Activated T-helper 2 cell treated with anti-CD3 and anti-CD28 coated beads, Interferon-gamma antibody, Interleukin-2, Interleukin-4, amounts not matched to agents 10 μg/mL and 5 μg/mL and 100 μg/mL, durations not matched to agents 14 hours and 24 hours and 36 hours (primary cell): ENCODE measurements at regions not wholly inside any gene's neighbourhood (a gene's known extent, or its start where the extent isn't known, plus 50 kb on each side); places are given as distances from the start of the nearest gene placed in this dataset.

Experiments
- DNase-seq: peaks from one replicate; pipeline ENCODE4 v3.0.0; 2021; ENCODE audit warnings: low spot score
- H3K27ac Mint-ChIP-seq: one replicate; pipeline ENCODE4 v1.8.0; 2021; ENCODE audit warnings: mixed read lengths
- H3K27me3 Mint-ChIP-seq: one replicate; pipeline ENCODE4 v1.8.0; 2021; ENCODE audit warnings: low read depth, mixed read lengths
- H3K36me3 Mint-ChIP-seq: one replicate; pipeline ENCODE4 v1.8.0; 2021; ENCODE audit warnings: low read depth, mixed read lengths
- H3K4me1 Mint-ChIP-seq: one replicate; pipeline ENCODE4 v1.8.0; 2021; ENCODE audit warnings: low read depth, mixed read lengths
- H3K4me3 Mint-ChIP-seq: one replicate; pipeline ENCODE4 v1.8.0; 2021; ENCODE audit warnings: low read depth, mild to moderate bottlenecking, moderate library complexity, mixed read lengths
- H3K9me3 Mint-ChIP-seq: one replicate; pipeline ENCODE4 v1.8.0; 2021; ENCODE audit warnings: mixed read lengths
- intact Hi-C: fragments of 100-400 bp; cut with micrococcal nuclease; formaldehyde crosslinking; loops from one replicate; pipeline ENCODE4 v1.15.1; 2023

GRCh38 chr13:80097561-80097960 is 243.4 kb downstream of the SPRY2 start:
- Mint-ChIP-seq H3K36me3 (no peaks in the 10 kb centered on the region), H3K27ac (no peak overlapping the region), H3K4me1 (no peaks in the 10 kb centered on the region), H3K27me3 (no peaks in the 10 kb centered on the region), H3K4me3 (no peak overlapping the region), H3K9me3 (no peaks in the 10 kb centered on the region)
- no peak for DNase-seq
- intact Hi-C loops = no loop called here

- Mint-ChIP-seq H3K27me3 (no peaks in the 10 kb centered on the region), H3K9me3 (no peaks in the 10 kb centered on the region), H3K4me1 (no peaks in the 10 kb centered on the region), H3K27ac (no peak overlapping the region), H3K4me3 (no peak overlapping the region), H3K36me3 (no peaks in the 10 kb centered on the region)
- intact Hi-C loops = no loop called here
- DNase-seq = no peak
Observed at GRCh38 chr13:80096383-80096782, 244.5 kb downstream of the SPRY2 start.

DNA sequence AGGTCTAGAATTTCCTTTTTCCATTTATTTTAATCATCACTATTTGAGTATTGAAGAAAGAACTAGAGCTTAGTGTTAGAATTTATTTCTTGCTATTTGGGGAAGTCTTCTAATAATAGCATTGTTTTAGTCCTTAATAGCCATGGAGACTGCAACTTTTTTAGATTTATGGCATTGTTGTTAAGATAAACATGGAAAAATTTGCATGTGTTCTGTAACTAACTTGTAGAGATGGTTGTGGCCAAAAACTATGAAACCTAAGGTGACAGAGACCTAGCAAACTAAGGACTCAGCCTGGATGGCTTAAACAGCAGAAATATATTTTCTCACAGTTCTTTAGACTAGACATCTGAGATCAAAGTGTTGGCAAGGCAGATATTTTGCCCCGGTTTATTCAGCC is 246.4 kb downstream of the SPRY2 start:
- intact Hi-C loops = no loop called here
- no peaks in the 10 kb centered on the region for H3K4me1 Mint-ChIP-seq
- no peak overlapping the region for H3K4me3 Mint-ChIP-seq
- DNase-seq = no peak
- H3K27me3 Mint-ChIP-seq = no peaks in the 10 kb centered on the region
- no peak overlapping the region for H3K27ac Mint-ChIP-seq
- H3K36me3 Mint-ChIP-seq = no peaks in the 10 kb centered on the region
- H3K9me3 Mint-ChIP-seq = no peaks in the 10 kb centered on the region

DNA sequence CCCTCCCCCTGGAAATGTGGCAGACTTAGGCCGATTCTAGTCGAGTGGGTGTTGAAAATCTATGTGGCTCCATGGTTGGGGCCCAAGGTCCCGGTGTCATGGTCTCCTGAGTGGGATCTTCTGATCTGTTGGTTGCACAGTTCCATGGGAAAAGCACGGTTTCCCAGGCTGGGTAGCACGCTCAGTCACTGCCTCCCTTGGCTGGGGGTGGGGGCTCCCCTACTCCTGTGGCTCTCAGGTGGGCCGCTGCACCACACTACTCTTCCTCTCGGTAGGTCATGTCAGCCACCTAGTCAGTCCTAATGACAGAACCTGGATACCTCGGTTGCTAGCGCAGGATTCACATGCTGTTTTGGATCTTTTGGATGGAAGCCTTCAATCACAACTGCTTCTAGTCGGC is 247.0 kb downstream of the SPRY2 start:
- H3K4me1 Mint-ChIP-seq = no peaks in the 10 kb centered on the region
- H3K9me3 Mint-ChIP-seq = no peaks in the 10 kb centered on the region
- H3K27ac Mint-ChIP-seq = no peak overlapping the region
- H3K27me3 Mint-ChIP-seq = no peaks in the 10 kb centered on the region
- intact Hi-C loops = no loop called here
- H3K36me3 Mint-ChIP-seq = no peaks in the 10 kb centered on the region
- no peak overlapping the region for H3K4me3 Mint-ChIP-seq
- DNase-seq = no peak

GRCh38 chr13:80086304-80086721 is 254.6 kb downstream of the SPRY2 start:
- Mint-ChIP-seq H3K27ac (no peak overlapping the region), H3K9me3 (no peaks in the 10 kb centered on the region)

GRCh38 chr13:80083853-80084676 is 256.9 kb downstream of the SPRY2 start:
- intact Hi-C loops = no loop called here
- DNase-seq = no peak
- Mint-ChIP-seq H3K27ac (no peak overlapping the region), H3K4me1 (no peaks in the 10 kb centered on the region), H3K9me3 (no peaks in the 10 kb centered on the region), H3K4me3 (no peak overlapping the region), H3K27me3 (no peaks in the 10 kb centered on the region), H3K36me3 (no peaks in the 10 kb centered on the region)

More at GRCh38 chr13:80086304-80086721, 254.6 kb downstream of the SPRY2 start:
- no peaks in the 10 kb centered on the region for H3K27me3 Mint-ChIP-seq
- intact Hi-C loops = no loop called here
- no peak for DNase-seq
- no peak overlapping the region for H3K4me3 Mint-ChIP-seq
- no peaks in the 10 kb centered on the region for H3K4me1 Mint-ChIP-seq
- no peaks in the 10 kb centered on the region for H3K36me3 Mint-ChIP-seq

GRCh38 chr13:80083081-80083852 is 257.7 kb downstream of the SPRY2 start:
- no peaks in the 10 kb centered on the region for H3K27me3 Mint-ChIP-seq
- H3K36me3 Mint-ChIP-seq = no peaks in the 10 kb centered on the region
- intact Hi-C loops = no loop called here
- H3K4me1 Mint-ChIP-seq = no peaks in the 10 kb centered on the region
- no peaks in the 10 kb centered on the region for H3K9me3 Mint-ChIP-seq
- DNase-seq = no peak
- H3K27ac Mint-ChIP-seq = no peak overlapping the region
- H3K4me3 Mint-ChIP-seq = no peak overlapping the region

- Mint-ChIP-seq H3K27ac (no peak overlapping the region), H3K27me3 (no peaks in the 10 kb centered on the region), H3K4me3 (no peak overlapping the region), H3K36me3 (no peaks in the 10 kb centered on the region), H3K4me1 (no peaks in the 10 kb centered on the region), H3K9me3 (no peaks in the 10 kb centered on the region)
- intact Hi-C loops = no loop called here
- DNase-seq = no peak
Observed at GRCh38 chr13:80082396-80083080, 258.4 kb downstream of the SPRY2 start.

DNA sequence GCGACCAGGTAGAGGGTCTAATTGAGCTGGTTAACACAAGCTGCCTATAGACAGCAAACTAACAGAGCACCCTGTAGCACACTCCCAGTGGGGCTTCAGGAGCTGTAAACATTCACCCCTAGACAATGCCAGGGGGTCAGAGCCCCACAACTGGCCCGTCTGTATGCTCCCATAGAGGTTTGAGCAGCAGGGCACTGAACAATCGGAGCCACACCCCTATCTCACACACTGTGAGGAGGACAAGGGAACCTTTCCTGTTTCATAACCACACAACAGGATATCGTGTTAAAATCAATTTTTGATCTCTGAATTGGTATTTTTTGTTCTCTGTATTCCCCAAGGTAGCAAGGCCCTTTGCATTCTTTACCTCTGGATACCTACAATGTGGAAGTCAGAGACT is 266.1 kb downstream of the SPRY2 start:
- H3K4me3 Mint-ChIP-seq = no peak overlapping the region
- no peaks in the 10 kb centered on the region for H3K9me3 Mint-ChIP-seq
- H3K27ac Mint-ChIP-seq = no peak overlapping the region

GRCh38 chr13:80074143-80074752 is 266.7 kb downstream of the SPRY2 start:
- no peak for DNase-seq
- no peaks in the 10 kb centered on the region for H3K4me1 Mint-ChIP-seq
- H3K36me3 Mint-ChIP-seq = no peaks in the 10 kb centered on the region
- no peak overlapping the region for H3K27ac Mint-ChIP-seq
- H3K27me3 Mint-ChIP-seq = no peaks in the 10 kb centered on the region
- intact Hi-C loops = no loop called here
- H3K4me3 Mint-ChIP-seq = no peak overlapping the region
- H3K9me3 Mint-ChIP-seq = no peaks in the 10 kb centered on the region

More for the DNA sequence above, 266.1 kb downstream of the SPRY2 start:
- intact Hi-C loops = no loop called here
- DNase-seq = no peak
- no peaks in the 10 kb centered on the region for H3K36me3 Mint-ChIP-seq
- no peaks in the 10 kb centered on the region for H3K27me3 Mint-ChIP-seq
- no peaks in the 10 kb centered on the region for H3K4me1 Mint-ChIP-seq

DNA sequence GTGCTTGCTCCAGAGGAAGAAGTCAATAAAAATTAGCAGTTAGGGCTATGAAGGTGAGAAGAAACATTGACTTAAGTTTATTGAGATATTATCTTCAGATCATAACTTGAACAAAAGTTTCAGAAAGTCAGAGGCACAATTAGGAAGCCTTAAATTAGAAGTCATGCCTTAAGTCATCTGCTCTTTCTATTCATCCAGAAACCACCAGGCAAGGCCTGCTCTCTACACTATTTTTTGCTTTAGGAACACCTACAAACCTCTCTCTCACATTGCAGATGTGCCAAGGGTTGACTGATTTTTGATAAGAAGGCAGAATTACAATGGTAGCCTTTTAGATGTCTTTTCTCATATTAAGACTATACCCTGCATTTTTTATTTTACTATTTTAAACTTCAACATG is 268.7 kb downstream of the SPRY2 start:
- no peak for DNase-seq

GRCh38 chr13:80070024-80070703 is 270.8 kb downstream of the SPRY2 start:
- H3K27me3 Mint-ChIP-seq = no peaks in the 10 kb centered on the region
- no peaks in the 10 kb centered on the region for H3K36me3 Mint-ChIP-seq
- DNase-seq = no peak
- intact Hi-C loops = no loop called here
- H3K4me1 Mint-ChIP-seq = no peaks in the 10 kb centered on the region
- no peaks in the 10 kb centered on the region for H3K9me3 Mint-ChIP-seq
- no peak overlapping the region for H3K4me3 Mint-ChIP-seq
- no peak overlapping the region for H3K27ac Mint-ChIP-seq

More for the DNA sequence above, 268.7 kb downstream of the SPRY2 start:
- H3K27ac Mint-ChIP-seq = no peak overlapping the region
- H3K9me3 Mint-ChIP-seq = no peaks in the 10 kb centered on the region
- H3K36me3 Mint-ChIP-seq = no peaks in the 10 kb centered on the region
- H3K4me3 Mint-ChIP-seq = no peak overlapping the region
- no peaks in the 10 kb centered on the region for H3K4me1 Mint-ChIP-seq
- intact Hi-C loops = no loop called here
- H3K27me3 Mint-ChIP-seq = no peaks in the 10 kb centered on the region
